ENCODE measurements at regions not wholly inside any gene's neighbourhood (a gene's known extent, or its start where the extent isn't known, plus 50 kb on each side); places are given as distances from the start of the nearest gene placed in this dataset.

DNA sequence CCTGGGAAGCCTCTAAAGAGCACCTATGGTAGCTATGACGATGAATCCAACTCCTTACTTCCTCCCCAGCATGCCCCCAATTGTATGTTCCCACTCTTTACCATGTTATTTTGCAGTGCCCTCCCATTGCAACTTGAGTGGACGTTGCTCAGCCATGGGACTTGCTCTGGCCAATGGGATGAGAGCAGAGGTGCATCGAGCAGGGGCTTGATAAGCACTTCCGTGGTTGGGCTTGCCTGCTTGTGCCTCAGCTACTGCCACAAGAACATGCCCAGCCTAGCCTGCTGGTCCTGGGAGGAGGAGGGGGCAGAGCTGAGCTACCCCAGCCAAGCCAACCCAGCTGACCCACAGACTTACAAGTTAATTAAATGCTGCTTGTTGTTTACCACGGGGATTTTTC lies 71.1 kb upstream of the CTNNBL1 start:
- TF ChIP-seq CTCF (IDR thresholded peaks at IDR 0.05) (no peak), EP300 (IDR thresholded peaks at IDR 0.05) (no peak), POLR2AphosphoS5 (IDR thresholded peaks at IDR 0.05) (no peak)
